ENCODE measurements at regions not wholly inside any gene's neighbourhood (a gene's known extent, or its start where the extent isn't known, plus 50 kb on each side); places are given as distances from the start of the nearest gene placed in this dataset.

- no peaks in the 10 kb centered on the region for H3K79me2 ChIP-seq (replicated peaks; ENCODE audit: insufficient read depth, low read length)
- H3K4me2 ChIP-seq (ENCODE audit: low read length): no peak overlapping the region
- no peaks in the 10 kb centered on the region for H3K9me2 ChIP-seq (ENCODE audit: insufficient read depth, low read length)
- no peak overlapping the region for H2AFZ ChIP-seq (ENCODE audit: low read depth, low read length)
- H3K9ac ChIP-seq (ENCODE audit: low read length): no peak overlapping the region
- H3K36me3 ChIP-seq (ENCODE audit: insufficient read depth, low read length): no peaks in the 10 kb centered on the region
- TF ChIP-seq CTCF (IDR thresholded peaks at IDR 0.05; ENCODE audit: poor library complexity, severe bottlenecking): no peak
- no peak for TF ChIP-seq MXI1 (conservative IDR thresholded peaks at IDR 0.05; ENCODE audit: poor library complexity, severe bottlenecking)
- no peak for TF ChIP-seq TAF1 (IDR thresholded peaks at IDR 0.05; ENCODE audit: low read depth)
- no peak for TF ChIP-seq EZH2 (IDR thresholded peaks at IDR 0.05; ENCODE audit: borderline replicate concordance, insufficient read depth, low read length, poor library complexity, severe bottlenecking)
- no peak for TF ChIP-seq SMC3 (conservative IDR thresholded peaks at IDR 0.05; ENCODE audit: poor library complexity)
- no peak for TF ChIP-seq POLR2AphosphoS5 (IDR thresholded peaks at IDR 0.05)
- TF ChIP-seq RAD21 (conservative IDR thresholded peaks at IDR 0.05): no peak
- no peak for TF ChIP-seq REST (IDR thresholded peaks at IDR 0.05; ENCODE audit: borderline replicate concordance)
- TF ChIP-seq EP300 (conservative IDR thresholded peaks at IDR 0.05; ENCODE audit: poor library complexity, severe bottlenecking): no peak
- no peaks in the 10 kb centered on the region for H3F3A ChIP-seq (ENCODE audit: insufficient read depth, low read length, poor library complexity, severe bottlenecking)
- H3K4me3 ChIP-seq (ENCODE audit: low read length): no peak overlapping the region
- no peaks in the 10 kb centered on the region for H4K20me1 ChIP-seq (ENCODE audit: insufficient read depth)
- H3K27me3 ChIP-seq (ENCODE audit: insufficient read depth, low read depth, low read length): no peaks in the 10 kb centered on the region
- H3K27ac ChIP-seq (ENCODE audit: low read length): no peak overlapping the region
- H3K9me3 ChIP-seq (ENCODE audit: low read length): no peaks in the 10 kb centered on the region
Measured at GRCh38 chr4:112895811-112896608, 153.4 kb upstream of the ANK2 start.

- Histone ChIP-seq H4K20me1 (ENCODE audit: insufficient read depth) (no peaks in the 10 kb centered on the region), H3F3A (ENCODE audit: insufficient read depth, low read length, poor library complexity, severe bottlenecking) (no peaks in the 10 kb centered on the region), H3K4me2 (ENCODE audit: low read length) (no peak overlapping the region), H3K9me2 (ENCODE audit: insufficient read depth, low read length) (no peaks in the 10 kb centered on the region), H3K9me3 (ENCODE audit: low read length) (no peaks in the 10 kb centered on the region), H2AFZ (ENCODE audit: low read depth, low read length) (no peak overlapping the region), H3K27me3 (ENCODE audit: insufficient read depth, low read depth, low read length) (no peaks in the 10 kb centered on the region), H3K27ac (ENCODE audit: low read length) (no peak overlapping the region), H3K79me2 (replicated peaks; ENCODE audit: insufficient read depth, low read length) (no peaks in the 10 kb centered on the region), H3K36me3 (ENCODE audit: insufficient read depth, low read length) (no peaks in the 10 kb centered on the region), H3K9ac (ENCODE audit: low read length) (no peak overlapping the region), H3K4me3 (ENCODE audit: low read length) (no peak overlapping the region)
- TF ChIP-seq SMC3 (conservative IDR thresholded peaks at IDR 0.05; ENCODE audit: poor library complexity): no peak
- TF ChIP-seq EP300 (conservative IDR thresholded peaks at IDR 0.05; ENCODE audit: poor library complexity, severe bottlenecking): no peak
- TF ChIP-seq MXI1 (conservative IDR thresholded peaks at IDR 0.05; ENCODE audit: poor library complexity, severe bottlenecking): no peak
- no peak for TF ChIP-seq TAF1 (IDR thresholded peaks at IDR 0.05; ENCODE audit: low read depth)
- no peak for TF ChIP-seq REST (IDR thresholded peaks at IDR 0.05; ENCODE audit: borderline replicate concordance)
- no peak for TF ChIP-seq RAD21 (conservative IDR thresholded peaks at IDR 0.05)
- no peak for TF ChIP-seq CTCF (IDR thresholded peaks at IDR 0.05; ENCODE audit: poor library complexity, severe bottlenecking)
- TF ChIP-seq EZH2 (IDR thresholded peaks at IDR 0.05; ENCODE audit: borderline replicate concordance, insufficient read depth, low read length, poor library complexity, severe bottlenecking): no peak
- TF ChIP-seq POLR2AphosphoS5 (IDR thresholded peaks at IDR 0.05): no peak
Measured at GRCh38 chr4:112896609-112897190, 152.8 kb upstream of the ANK2 start.

Data from neural cell (in vitro differentiated cells).